GM12873 (cell line): ENCODE measurements at regions not wholly inside any gene's neighbourhood (a gene's known extent, or its start where the extent isn't known, plus 50 kb on each side); places are given as distances from the start of the nearest gene placed in this dataset.

Experiments used
- CTCF ChIP-seq: IDR thresholded peaks from 2 replicates; pipeline ENCODE4 v1.5.1; 2012; ENCODE audit warnings: low read depth, mild to moderate bottlenecking, moderate library complexity, low read length, control low read depth; ENCODE audit not compliant: insufficient read depth; ENCODE audit errors: missing control alignments

DNA sequence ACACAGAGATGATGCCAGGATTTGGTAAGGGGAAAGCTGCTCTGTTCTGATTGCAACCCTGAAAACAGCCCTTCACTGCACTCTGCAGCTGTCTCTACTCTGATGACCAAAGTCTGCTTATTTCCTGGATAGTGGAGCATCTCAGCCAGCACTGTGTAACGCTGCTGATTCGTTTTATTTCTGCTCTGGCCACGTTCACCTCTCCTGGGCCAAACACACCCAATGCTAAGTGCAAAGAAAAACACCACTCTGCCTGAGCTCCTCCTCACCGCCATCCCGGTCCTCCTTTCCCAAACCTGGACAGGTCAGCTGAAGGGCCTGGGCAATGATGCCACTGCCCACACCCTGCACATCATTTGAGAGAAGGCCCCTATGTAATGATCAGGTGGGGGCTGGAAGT, 529.3 kb upstream of the B3GAT1 start:
- no peak for TF ChIP-seq CTCF

- no peak for TF ChIP-seq CTCF
Measured at GRCh38 chr11:134940441-134941126, 528.5 kb upstream of the B3GAT1 start.

- TF ChIP-seq CTCF: no peak
Measured at GRCh38 chr11:134939905-134940304, 527.9 kb upstream of the B3GAT1 start.

GRCh38 chr11:134939031-134939430, 527.0 kb upstream of the B3GAT1 start:
- no peak for TF ChIP-seq CTCF

- no peak for TF ChIP-seq CTCF
Measured at GRCh38 chr11:134938212-134938611, 526.2 kb upstream of the B3GAT1 start.

DNA sequence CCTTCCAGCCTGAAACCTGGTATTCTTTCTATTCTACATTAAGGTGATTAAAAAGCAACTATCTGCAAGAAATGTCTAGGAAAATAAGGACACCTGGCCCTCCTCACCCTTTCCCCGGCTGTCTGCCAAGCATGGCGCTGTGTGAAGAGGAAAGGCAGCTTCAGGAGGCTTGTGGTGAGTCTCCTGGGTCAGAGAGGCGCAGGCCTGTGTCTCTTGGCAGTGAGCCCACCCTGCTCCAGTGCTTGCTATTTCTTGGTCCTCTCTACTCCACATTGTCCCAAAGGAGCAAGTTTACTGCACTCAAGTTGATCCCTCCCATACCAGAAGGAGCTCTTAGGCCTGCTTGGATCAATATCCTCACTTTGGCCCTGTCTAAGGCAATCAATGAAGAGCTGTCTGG, 520.7 kb upstream of the B3GAT1 start:
- TF ChIP-seq CTCF: no peak

DNA sequence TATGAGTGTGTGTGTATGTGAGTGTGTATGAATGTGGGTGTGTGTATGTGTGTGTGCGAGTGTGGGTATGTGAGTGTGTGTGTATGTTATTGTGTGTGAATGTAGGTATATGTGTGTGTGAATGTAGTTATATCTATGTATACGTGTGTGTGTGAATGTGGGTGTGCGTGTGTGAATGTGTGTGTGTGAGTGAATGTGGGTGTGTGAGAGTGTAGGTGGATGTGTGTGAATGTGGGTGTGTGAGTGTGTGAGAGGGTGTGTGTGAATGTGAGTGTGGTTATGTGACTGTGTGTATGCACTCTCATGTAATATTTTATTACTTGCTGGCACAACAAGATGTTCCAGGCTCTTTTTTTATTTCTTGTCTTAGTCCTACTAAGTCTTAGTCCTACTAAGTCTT, 513.4 kb upstream of the B3GAT1 start:
- no peak for TF ChIP-seq CTCF
